Parathyroid adenoma (tissue), 2 donors: ENCODE measurements at regions not wholly inside any gene's neighbourhood (a gene's known extent, or its start where the extent isn't known, plus 50 kb on each side); places are given as distances from the start of the nearest gene placed in this dataset.

ENCODE experiments used
- H2AFZ ChIP-seq: fragments of 300-600 bp; sonication (generic); one replicate; pipeline ENCODE4 v1.7.0; 2017; ENCODE audit warnings: antibody characterized with exemption, mild to moderate bottlenecking
- H3K27ac ChIP-seq: fragments of 300-600 bp; sonication (generic); one replicate; pipeline ENCODE4 v1.7.0; 2017
- H3K27me3 ChIP-seq: fragments of 300-600 bp; sonication (generic); one replicate; pipeline ENCODE4 v1.7.0; 2017; ENCODE audit warnings: low read length; ENCODE audit not compliant: control insufficient read depth, insufficient read depth
- H3K36me3 ChIP-seq: fragments of 300-600 bp; sonication (generic); one replicate; pipeline ENCODE4 v1.7.0; 2017; ENCODE audit warnings: low read length; ENCODE audit not compliant: control insufficient read depth, insufficient read depth
- H3K4me1 ChIP-seq: fragments of 300-600 bp; sonication (generic); one replicate; pipeline ENCODE4 v1.7.0; 2017; ENCODE audit warnings: control low read depth
- H3K4me2 ChIP-seq: fragments of 300-600 bp; sonication (generic); one replicate; pipeline ENCODE4 v1.7.0; 2017; ENCODE audit warnings: low read length
- H3K4me3 ChIP-seq: fragments of 300-600 bp; sonication (generic); one replicate; pipeline ENCODE4 v1.7.0; 2017; ENCODE audit warnings: low read depth, low read length
- H3K79me2 ChIP-seq: fragments of 300-600 bp; sonication (generic); one replicate; pipeline ENCODE4 v1.7.0; 2017; ENCODE audit warnings: control low read depth
- H3K9ac ChIP-seq: fragments of 300-600 bp; sonication (generic); one replicate; pipeline ENCODE4 v1.7.0; 2017; ENCODE audit warnings: mild to moderate bottlenecking
- H3K9me3 ChIP-seq: fragments of 300-600 bp; sonication (generic); one replicate; pipeline ENCODE4 v1.7.0; 2017; ENCODE audit warnings: low read length; ENCODE audit not compliant: control insufficient read depth
- TF ChIP-seq, protein P1 (sequence below): fragments of 300-600 bp; sonication (generic); IDR thresholded peaks from one replicate; pipeline ENCODE4 v1.7.0; 2017; ENCODE audit warnings: antibody characterized with exemption, mild to moderate bottlenecking
- donor health status: primary hyperparathyroidism.

DNA sequence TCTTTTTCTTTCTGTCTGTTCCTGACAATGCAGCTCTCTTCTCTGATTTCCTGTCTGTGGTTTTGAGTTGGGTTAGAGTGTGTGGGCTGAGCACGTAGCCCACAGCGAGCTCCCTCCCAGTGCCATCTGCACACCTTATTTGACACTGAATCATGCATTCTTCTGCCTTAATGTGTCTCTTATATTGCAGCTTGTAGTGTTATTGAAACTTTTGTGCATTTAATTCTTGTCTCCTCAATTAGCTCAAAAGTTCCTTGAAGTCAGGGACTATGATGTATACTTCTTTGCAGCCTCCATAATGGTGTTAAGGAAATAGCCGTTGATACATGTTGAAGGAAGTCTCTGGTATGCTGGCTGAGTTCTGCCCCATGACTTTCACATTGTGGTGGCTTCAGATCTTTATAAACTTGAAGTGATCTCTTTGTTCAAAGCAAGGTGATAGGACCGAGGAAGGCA is 576.2 kb upstream of the CLINT1 start:
- H3K79me2 ChIP-seq: no peaks in the 10 kb centered on the region

DNA sequence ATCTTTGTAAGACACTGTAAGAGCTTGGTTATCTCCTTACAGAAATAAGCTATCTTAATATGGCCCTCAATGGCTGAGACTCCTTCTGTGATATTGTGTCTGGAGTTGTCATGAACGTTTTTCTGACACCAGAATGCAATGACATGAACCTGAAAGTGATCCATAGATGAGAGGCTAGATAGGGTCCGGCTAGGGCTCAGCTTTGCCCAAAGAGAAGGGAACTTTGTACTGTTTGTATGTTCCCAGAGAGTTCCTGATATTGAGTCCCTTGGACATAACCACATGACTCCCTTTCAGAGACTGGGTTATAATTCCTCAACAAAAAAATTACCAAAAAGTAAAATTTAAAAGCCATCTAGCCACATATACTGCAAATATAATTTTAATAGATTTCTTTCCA is 575.8 kb upstream of the CLINT1 start:
- Histone ChIP-seq H3K4me3 (no peak overlapping the region), H3K27ac (no peak overlapping the region), H3K9me3 (no peaks in the 10 kb centered on the region), H3K36me3 (no peaks in the 10 kb centered on the region), H3K79me2 (no peaks in the 10 kb centered on the region), H2AFZ (no peak overlapping the region), H3K27me3 (no peaks in the 10 kb centered on the region), H3K4me2 (no peak overlapping the region), H3K4me1 (no peaks in the 10 kb centered on the region), H3K9ac (no peak overlapping the region)
- TF ChIP-seq, protein P1, sequence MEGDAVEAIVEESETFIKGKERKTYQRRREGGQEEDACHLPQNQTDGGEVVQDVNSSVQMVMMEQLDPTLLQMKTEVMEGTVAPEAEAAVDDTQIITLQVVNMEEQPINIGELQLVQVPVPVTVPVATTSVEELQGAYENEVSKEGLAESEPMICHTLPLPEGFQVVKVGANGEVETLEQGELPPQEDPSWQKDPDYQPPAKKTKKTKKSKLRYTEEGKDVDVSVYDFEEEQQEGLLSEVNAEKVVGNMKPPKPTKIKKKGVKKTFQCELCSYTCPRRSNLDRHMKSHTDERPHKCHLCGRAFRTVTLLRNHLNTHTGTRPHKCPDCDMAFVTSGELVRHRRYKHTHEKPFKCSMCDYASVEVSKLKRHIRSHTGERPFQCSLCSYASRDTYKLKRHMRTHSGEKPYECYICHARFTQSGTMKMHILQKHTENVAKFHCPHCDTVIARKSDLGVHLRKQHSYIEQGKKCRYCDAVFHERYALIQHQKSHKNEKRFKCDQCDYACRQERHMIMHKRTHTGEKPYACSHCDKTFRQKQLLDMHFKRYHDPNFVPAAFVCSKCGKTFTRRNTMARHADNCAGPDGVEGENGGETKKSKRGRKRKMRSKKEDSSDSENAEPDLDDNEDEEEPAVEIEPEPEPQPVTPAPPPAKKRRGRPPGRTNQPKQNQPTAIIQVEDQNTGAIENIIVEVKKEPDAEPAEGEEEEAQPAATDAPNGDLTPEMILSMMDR: no peak

More for the DNA sequence above, 576.2 kb upstream of the CLINT1 start:
- TF ChIP-seq, protein P1: no peak
- H3K9ac ChIP-seq: no peak overlapping the region
- no peaks in the 10 kb centered on the region for H3K27me3 ChIP-seq
- H3K4me1 ChIP-seq: no peaks in the 10 kb centered on the region
- no peak overlapping the region for H2AFZ ChIP-seq
- H3K27ac ChIP-seq: no peak overlapping the region
- H3K36me3 ChIP-seq: no peaks in the 10 kb centered on the region
- H3K9me3 ChIP-seq: no peaks in the 10 kb centered on the region
- H3K4me3 ChIP-seq: no peak overlapping the region
- H3K4me2 ChIP-seq: no peak overlapping the region

DNA sequence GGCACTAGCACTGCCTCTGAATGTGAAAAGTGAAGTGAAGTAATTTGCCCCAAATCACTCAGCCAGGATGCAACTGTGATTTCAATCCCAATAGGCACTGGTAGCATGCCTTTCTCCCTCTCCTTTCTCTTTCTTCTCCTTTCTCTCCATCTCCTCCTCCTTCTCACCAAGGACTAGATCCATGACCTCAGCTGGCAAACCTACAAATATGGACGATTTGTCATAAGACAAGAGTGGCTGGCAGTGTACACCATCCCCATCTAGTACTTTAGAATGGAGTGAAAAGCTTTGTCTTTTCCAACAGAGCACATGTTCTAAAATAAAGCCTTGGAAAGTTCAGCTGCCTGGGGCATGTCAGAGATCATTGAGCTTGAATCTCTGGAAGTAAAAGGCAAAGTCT is 574.7 kb upstream of the CLINT1 start:
- Histone ChIP-seq H3K79me2 (no peaks in the 10 kb centered on the region), H3K27ac (no peak overlapping the region), H3K4me3 (no peak overlapping the region), H3K9me3 (no peaks in the 10 kb centered on the region), H3K4me1 (no peaks in the 10 kb centered on the region), H3K4me2 (no peak overlapping the region), H3K9ac (no peak overlapping the region), H2AFZ (no peak overlapping the region), H3K27me3 (no peaks in the 10 kb centered on the region), H3K36me3 (no peaks in the 10 kb centered on the region)
- TF ChIP-seq, protein P1: no peak

DNA sequence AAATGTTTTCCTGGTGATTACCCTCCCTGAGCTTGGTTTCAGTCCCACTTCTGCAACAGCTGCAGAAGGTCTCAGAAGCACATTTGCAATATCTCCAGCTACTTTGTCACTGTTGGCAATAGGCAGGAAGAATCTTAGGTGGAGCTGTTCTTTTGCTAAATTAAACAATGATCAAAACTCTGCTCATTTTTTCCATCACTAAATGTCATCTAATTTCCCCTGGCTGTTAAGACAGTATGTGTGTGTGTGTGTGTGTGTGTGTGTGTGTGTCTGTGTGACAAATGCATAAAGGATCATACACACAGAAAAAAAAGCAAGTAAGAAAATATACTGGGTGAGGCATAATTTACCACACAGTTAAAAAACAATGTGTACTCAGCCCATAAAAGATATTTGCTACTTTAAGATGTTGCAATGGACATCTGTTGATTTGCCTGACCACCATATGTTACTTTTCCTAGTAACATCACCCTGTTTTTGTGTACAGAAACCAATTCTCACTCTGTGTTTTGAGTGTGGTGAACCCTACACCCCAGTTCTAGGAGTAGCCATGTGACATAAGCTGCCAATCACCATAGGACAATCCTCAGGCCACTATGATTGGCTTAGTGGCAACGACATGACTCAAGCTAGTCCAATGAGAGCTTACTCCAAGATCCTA is 572.6 kb upstream of the CLINT1 start:
- Histone ChIP-seq H3K36me3 (no peaks in the 10 kb centered on the region), H3K4me1 (no peaks in the 10 kb centered on the region), H3K9me3 (no peaks in the 10 kb centered on the region), H3K27ac (no peak overlapping the region), H3K9ac (no peak overlapping the region), H3K79me2 (no peaks in the 10 kb centered on the region), H3K4me2 (no peak overlapping the region), H3K4me3 (no peak overlapping the region), H2AFZ (no peak overlapping the region), H3K27me3 (no peaks in the 10 kb centered on the region)
- TF ChIP-seq, protein P1: no peak

DNA sequence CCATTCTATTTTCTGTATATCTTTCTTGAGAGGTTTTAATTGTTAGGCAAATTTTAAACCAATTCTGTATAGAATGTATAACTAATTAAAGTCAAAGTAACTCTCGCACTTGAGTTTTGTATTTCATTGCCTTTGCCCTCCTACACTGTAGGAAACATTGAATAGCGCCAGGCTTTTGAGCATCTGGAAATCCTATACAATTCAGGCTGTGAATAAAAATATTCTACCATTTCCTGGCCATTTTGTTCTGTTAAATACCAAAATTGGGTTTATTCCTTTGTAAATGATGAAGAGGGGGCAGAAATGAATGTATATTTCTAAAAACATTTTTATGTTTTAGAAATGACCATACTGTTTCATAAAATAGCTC is 571.8 kb upstream of the CLINT1 start:
- Histone ChIP-seq H3K4me2 (no peak overlapping the region), H3K9ac (no peak overlapping the region), H3K79me2 (no peaks in the 10 kb centered on the region), H3K27me3 (no peaks in the 10 kb centered on the region), H3K4me1 (no peaks in the 10 kb centered on the region), H2AFZ (no peak overlapping the region), H3K9me3 (no peaks in the 10 kb centered on the region), H3K27ac (no peak overlapping the region), H3K4me3 (no peak overlapping the region), H3K36me3 (no peaks in the 10 kb centered on the region)
- TF ChIP-seq, protein P1: no peak
